Common myeloid progenitor, CD34-positive (primary cell): ENCODE measurements at regions not wholly inside any gene's neighbourhood (a gene's known extent, or its start where the extent isn't known, plus 50 kb on each side); places are given as distances from the start of the nearest gene placed in this dataset.

ENCODE experiments used
- CTCF ChIA-PET: fragments of 350-600 bp; sonication (Branson Sonifier 250); formaldehyde crosslinking; loops from one replicate; lab custom pipeline; 2021; ENCODE audit warnings: antibody characterized with exemption; lab: Charles Lee
- POLR2A ChIA-PET: fragments of 350-600 bp; sonication (Branson Sonifier 250); formaldehyde crosslinking; loops from one replicate; lab custom pipeline; 2021; ENCODE audit warnings: antibody characterized with exemption; lab: Charles Lee
- DNase-seq, 3 donors: peaks; one replicate each; pipeline versions ENCODE4 v3.0.0 to v3.0.0-alpha.2; 2013
- H3K27ac ChIP-seq, 2 experiments: 1 replicate in 1 of 2; 2 replicates in 1 of 2; pipeline ENCODE4 v1.7.0; 2013; ENCODE audit warnings: inconsistent platforms in 2 of 2, low read length in 2 of 2, mild to moderate bottlenecking in 2 of 2, low read depth in 1 of 2, moderate library complexity in 1 of 2; ENCODE audit not compliant: severe bottlenecking in 2 of 2, insufficient read depth in 1 of 2, poor library complexity in 1 of 2
- H3K27me3 ChIP-seq, 5 experiments: replicated peaks in 2 of 5; 1 replicate in 3 of 5; 2 replicates in 2 of 5; pipeline versions ENCODE4 v1.6.1 to v1.7.0; 2013; ENCODE audit warnings: low read length in 4 of 5, mild to moderate bottlenecking in 2 of 5, moderate library complexity in 2 of 5, inconsistent platforms in 1 of 5; ENCODE audit not compliant: insufficient read depth in 5 of 5, control insufficient read depth in 4 of 5
- H3K36me3 ChIP-seq, 4 experiments: 1 replicate in 2 of 4; 2 replicates in 2 of 4; pipeline versions ENCODE4 v1.6.1 to v1.7.0; 2013; ENCODE audit warnings: low read length in 3 of 4, control low read depth in 1 of 4, mild to moderate bottlenecking in 1 of 4; ENCODE audit not compliant: control insufficient read depth in 4 of 4, insufficient read depth in 4 of 4
- H3K4me1 ChIP-seq, 4 experiments: 1 replicate in 3 of 4; 2 replicates in 1 of 4; pipeline versions ENCODE4 v1.6.1 to v1.7.1; 2013; ENCODE audit warnings: low read length in 3 of 4, mild to moderate bottlenecking in 3 of 4, control low read depth in 1 of 4, inconsistent platforms in 1 of 4, moderate library complexity in 1 of 4; ENCODE audit not compliant: control insufficient read depth in 4 of 4, insufficient read depth in 4 of 4; ENCODE audit errors: control extremely low read depth in 1 of 4
- H3K4me3 ChIP-seq, 7 experiments: 1 replicate in 4 of 7; 2 replicates in 3 of 7; pipeline versions ENCODE4 v1.5.1 to v1.7.0; 2013; ENCODE audit warnings: mild to moderate bottlenecking in 7 of 7, low read length in 6 of 7, moderate library complexity in 6 of 7, inconsistent platforms in 2 of 7, low read depth in 2 of 7, control low read depth in 1 of 7; ENCODE audit not compliant: insufficient read depth in 4 of 7, control insufficient read depth in 1 of 7; ENCODE audit errors: extremely low read depth in 1 of 7
- H3K9me3 ChIP-seq, 5 experiments: 1 replicate in 4 of 5; 2 replicates in 1 of 5; pipeline versions ENCODE4 v1.6.1 to v1.7.1; 2013; ENCODE audit warnings: low read length in 4 of 5, mild to moderate bottlenecking in 2 of 5, inconsistent platforms in 1 of 5, low read depth in 1 of 5, moderate library complexity in 1 of 5; ENCODE audit not compliant: control insufficient read depth in 4 of 5, insufficient read depth in 2 of 5; ENCODE audit errors: control extremely low read depth in 1 of 5
- WGBS: methylation state at CpG from one replicate; pipeline ENCODE4 v1.1.5; 2013; ENCODE audit not compliant: insufficient coverage; 5-methylcytosine and 5-hydroxymethylcytosine counted together

DNA sequence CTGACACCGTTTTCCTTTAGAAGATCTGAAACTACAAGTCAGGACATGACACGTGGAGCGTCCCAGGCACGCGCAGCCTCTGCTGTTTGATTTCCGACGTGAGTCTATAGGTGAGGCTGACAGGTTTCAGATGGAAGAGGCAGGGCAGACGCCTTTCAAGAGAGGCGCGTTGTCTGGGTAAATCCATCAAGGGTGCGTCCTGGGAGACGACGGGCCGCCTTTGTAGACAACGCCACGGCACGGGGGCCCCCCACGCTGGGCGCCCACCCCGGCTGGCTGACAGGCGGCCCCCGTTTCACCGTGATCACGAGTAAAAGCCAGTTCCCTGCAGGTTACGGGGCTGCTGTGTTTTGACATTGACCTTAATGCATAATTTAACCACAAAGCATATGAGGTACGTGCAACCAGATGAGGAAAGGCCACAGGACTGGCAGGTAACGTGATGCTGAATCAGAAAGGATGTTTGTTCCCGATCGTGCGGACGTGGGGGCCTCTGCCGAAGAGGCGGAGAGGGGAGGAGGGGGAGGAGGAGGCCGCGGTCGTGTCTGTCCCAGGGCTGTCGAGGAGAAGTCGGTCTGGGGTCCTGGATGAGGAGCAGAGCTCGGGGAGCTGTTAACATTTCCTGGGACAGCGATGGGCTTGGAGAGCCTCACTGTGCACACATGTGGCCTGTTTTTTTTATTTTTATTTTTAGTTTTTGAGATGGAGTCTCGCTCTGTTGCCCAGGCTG is 51.1 kb upstream of the PPP2R3B start:
- DNase-seq: no peak
- Histone ChIP-seq H3K4me1 (no peaks in the 10 kb centered on the region), H3K9me3 (peaks cover 0 to 4% (median 0%) of the 10 kb centered on the region in 5 experiments), H3K27me3 (peaks cover 0 to 2% (median 0%) of the 10 kb centered on the region in 5 experiments), H3K4me3 (peak overlapping the region in 1 of 7 experiments; percentile 8), H3K36me3 (no peaks in the 10 kb centered on the region), H3K27ac (no peak overlapping the region)
- CTCF ChIA-PET: no interaction called here
- POLR2A ChIA-PET: no interaction called here
- 88% methylated on average over 39 of the region's 41 CpGs for WGBS

DNA sequence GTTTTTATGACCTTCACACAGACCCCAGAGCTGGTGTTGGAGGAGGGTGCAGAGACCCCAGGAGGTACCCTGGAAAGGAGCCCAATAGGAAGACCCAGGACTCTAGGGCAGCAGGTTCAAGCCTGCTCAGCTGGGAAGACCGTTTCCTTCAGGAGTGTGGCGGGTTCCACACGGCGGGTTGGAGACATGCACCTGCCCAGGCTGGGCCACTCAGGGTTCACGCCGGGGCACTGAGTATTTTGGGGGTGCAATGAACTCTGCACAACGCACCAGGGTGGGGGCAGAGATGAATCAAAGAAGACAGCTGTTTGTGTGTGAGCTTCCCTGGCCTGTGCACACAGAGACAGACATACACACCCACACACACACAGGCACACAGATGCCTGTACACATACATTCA is 52.5 kb upstream of the PPP2R3B start:
- CTCF ChIA-PET: no interaction called here

DNA sequence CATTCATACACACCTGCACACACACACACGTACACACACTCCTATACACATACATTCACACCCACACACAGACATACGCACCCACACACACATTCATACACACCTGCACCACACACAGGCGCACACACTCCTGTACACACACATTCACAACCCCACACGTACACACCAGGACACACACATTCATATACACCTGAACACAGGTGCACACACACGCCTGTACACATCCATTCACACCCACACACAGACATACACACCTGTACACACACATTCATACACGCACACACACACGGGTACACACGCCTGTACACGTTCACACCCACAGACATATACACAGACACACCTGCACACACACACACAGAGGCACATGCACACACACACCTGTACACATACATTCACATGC is 53.0 kb upstream of the PPP2R3B start:
- POLR2A ChIA-PET: no interaction called here
- Histone ChIP-seq H3K4me1 (no peaks in the 10 kb centered on the region), H3K4me3 (no peak overlapping the region), H3K9me3 (peaks cover 0 to 4% (median 0%) of the 10 kb centered on the region in 5 experiments), H3K27ac (no peak overlapping the region), H3K36me3 (no peaks in the 10 kb centered on the region), H3K27me3 (peaks cover 0 to 5% (median 0%) of the 10 kb centered on the region in 5 experiments)
- 97% methylated on average over 6 of the region's 9 CpGs for WGBS
- CTCF ChIA-PET: no interaction called here
- DNase-seq: no peak

More for the DNA sequence above, 52.5 kb upstream of the PPP2R3B start:
- Histone ChIP-seq H3K9me3 (peaks cover 0 to 4% (median 0%) of the 10 kb centered on the region in 5 experiments), H3K4me1 (no peaks in the 10 kb centered on the region), H3K4me3 (no peak overlapping the region), H3K36me3 (no peaks in the 10 kb centered on the region), H3K27me3 (peaks cover 0 to 5% (median 0%) of the 10 kb centered on the region in 5 experiments), H3K27ac (no peak overlapping the region)
- WGBS: 100% methylated on average over 2 of the region's 7 CpGs
- POLR2A ChIA-PET: no interaction called here
- DNase-seq: no peak

DNA sequence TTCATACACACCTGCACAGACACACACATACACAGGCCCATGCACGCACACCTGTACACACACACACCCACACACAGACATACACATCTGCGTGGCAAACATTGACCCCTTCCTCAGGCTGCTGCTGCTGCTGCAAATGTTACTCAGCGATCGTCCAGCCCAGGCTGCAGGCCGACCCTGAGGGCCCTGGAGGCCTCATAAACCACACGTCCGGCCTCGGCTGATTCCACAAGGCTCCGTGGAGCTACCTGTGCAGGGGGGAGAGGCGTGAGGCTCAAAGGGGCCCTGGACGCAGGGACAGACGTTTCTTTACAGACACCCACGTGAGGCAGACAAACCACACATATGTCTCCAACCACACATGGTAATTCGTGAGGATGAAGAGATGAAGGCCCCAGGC is 53.9 kb upstream of the PPP2R3B start:
- Histone ChIP-seq H3K27me3 (peaks cover 0 to 5% (median 0%) of the 10 kb centered on the region in 5 experiments), H3K4me3 (no peak overlapping the region), H3K36me3 (no peaks in the 10 kb centered on the region), H3K27ac (no peak overlapping the region), H3K4me1 (no peaks in the 10 kb centered on the region), H3K9me3 (peaks cover 0 to 4% (median 0%) of the 10 kb centered on the region in 5 experiments)
- ChIA-PET CTCF (no interaction called here), POLR2A (no interaction called here)
- 95% methylated on average over 10 of the region's 14 CpGs for WGBS
- no peak for DNase-seq

DNA sequence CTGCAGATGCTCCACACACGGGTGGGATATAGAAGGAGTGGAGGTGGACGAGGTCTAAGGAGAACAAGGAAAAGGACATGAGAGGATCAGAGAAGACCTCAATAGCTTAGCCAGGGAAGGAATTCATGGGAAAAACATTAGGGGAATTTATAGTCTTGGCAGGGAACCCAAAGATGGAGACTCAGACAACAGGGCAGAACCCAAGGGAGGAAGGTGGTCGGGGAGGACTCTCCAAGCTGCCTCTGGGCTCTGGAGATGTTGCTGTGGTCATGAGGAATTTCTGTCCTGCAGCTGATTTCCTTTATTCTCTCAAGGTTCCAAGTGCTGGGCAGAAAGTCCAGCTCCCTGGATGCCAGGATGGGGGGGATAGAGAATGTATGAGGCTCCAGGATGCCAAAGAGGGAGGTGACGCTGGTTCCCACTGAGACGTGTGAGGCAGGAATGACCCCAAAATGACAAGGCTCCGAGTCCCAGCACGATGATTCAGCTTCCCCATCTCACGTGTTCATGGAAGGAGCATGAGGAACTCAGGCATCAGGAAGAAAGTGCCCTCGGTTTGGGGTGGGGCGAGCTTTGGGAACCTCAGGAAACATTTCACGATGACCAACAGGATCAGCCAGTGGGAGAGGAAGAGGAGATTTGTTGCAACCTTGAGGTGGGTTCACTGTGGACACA is 57.0 kb upstream of the PPP2R3B start:
- WGBS: 67% methylated on average over 11 of the region's 11 CpGs
- POLR2A ChIA-PET: no interaction called here

DNA sequence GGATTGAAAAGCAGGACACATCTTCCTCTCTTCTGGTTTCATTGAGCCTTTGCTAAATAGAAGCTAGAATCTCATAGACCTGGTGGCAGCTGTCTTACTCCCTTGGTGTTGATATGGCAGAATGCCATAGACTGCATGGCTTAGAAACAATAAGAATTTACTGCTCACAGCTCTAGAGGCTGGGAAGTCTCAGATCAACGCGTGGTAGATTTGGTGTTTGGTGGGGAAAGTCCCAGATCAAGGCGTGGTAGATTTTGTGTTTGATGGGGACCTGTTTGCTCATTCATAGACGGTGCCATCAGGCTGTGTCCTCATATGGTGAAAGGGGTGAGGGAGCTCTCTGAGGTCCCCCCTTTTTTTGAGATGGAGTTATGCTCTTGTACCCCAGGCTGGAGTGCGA is 57.6 kb upstream of the PPP2R3B start:
- ChIA-PET POLR2A (no interaction called here), CTCF (no interaction called here)
- no peak for DNase-seq
- Histone ChIP-seq H3K27me3 (peaks cover 0 to 12% (median 8%) of the 10 kb centered on the region in 5 experiments), H3K4me1 (no peaks in the 10 kb centered on the region), H3K36me3 (no peaks in the 10 kb centered on the region), H3K9me3 (peaks cover 0 to 4% (median 0%) of the 10 kb centered on the region in 5 experiments), H3K4me3 (no peak overlapping the region), H3K27ac (no peak overlapping the region)
- WGBS: 100% methylated on average over 1 of the region's 5 CpGs

More for the DNA sequence above, 57.0 kb upstream of the PPP2R3B start:
- peaks cover 0 to 4% (median 0%) of the 10 kb centered on the region in 5 experiments for H3K9me3 ChIP-seq
- CTCF ChIA-PET: no interaction called here
- no peak overlapping the region for H3K27ac ChIP-seq
- H3K27me3 ChIP-seq: peaks cover 0 to 12% (median 8%) of the 10 kb centered on the region in 5 experiments
- no peaks in the 10 kb centered on the region for H3K4me1 ChIP-seq
- DNase-seq: no peak
- no peak overlapping the region for H3K4me3 ChIP-seq
- H3K36me3 ChIP-seq: no peaks in the 10 kb centered on the region

DNA sequence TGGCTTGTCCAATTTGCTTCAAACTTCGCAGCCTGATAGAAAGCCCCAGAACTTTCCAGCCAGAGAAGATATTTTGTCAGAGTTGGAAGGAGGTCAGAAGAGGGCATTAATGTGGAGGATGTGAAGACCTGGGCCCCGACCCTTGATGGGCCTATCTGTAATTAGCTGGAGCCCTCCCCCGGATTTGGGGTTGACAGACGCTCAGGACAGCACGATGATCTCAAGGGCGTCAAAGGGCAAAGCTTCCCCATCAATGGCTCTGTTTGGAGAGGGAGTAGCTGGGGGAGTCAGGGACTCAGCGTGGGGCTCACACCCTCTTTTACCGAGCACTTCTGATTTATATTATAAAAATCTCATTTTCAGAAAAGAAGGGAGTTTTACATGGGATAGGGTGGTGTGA is 59.0 kb upstream of the PPP2R3B start:
- Histone ChIP-seq H3K4me1 (no peaks in the 10 kb centered on the region), H3K27me3 (peaks cover 0 to 12% (median 8%) of the 10 kb centered on the region in 5 experiments), H3K4me3 (no peak overlapping the region), H3K9me3 (peaks cover 0 to 4% (median 0%) of the 10 kb centered on the region in 5 experiments), H3K36me3 (no peaks in the 10 kb centered on the region), H3K27ac (no peak overlapping the region)
- 48% methylated on average over 3 of the region's 8 CpGs for WGBS
- POLR2A ChIA-PET: no interaction called here
- DNase-seq: no peak
- CTCF ChIA-PET: no interaction called here
